GM23338 (cell line): ENCODE measurements at regions not wholly inside any gene's neighbourhood (a gene's known extent, or its start where the extent isn't known, plus 50 kb on each side); places are given as distances from the start of the nearest gene placed in this dataset.

Experiments
- CTCF ChIP-seq, 2 experiments: fragments of 200-600 bp in 1 of 2; sonication (generic) in 1 of 2; conservative IDR thresholded peaks; 2 replicates each; pipeline versions ENCODE4 v1.5.1 to v1.6.1; 2016 to 2017; ENCODE audit warnings: antibody characterized with exemption in 2 of 2, low read depth in 2 of 2, mild to moderate bottlenecking in 2 of 2, moderate library complexity in 1 of 2
- EZH2 ChIP-seq: fragments of 200-600 bp; sonication (generic); IDR thresholded peaks from one replicate; pipeline ENCODE4 v1.8.0; 2017; ENCODE audit warnings: antibody characterized with exemption, mild to moderate bottlenecking, low read depth; ENCODE audit not compliant: unreplicated experiment
- REST ChIP-seq: IDR thresholded peaks from one replicate; pipeline ENCODE4 v1.6.1; 2018; ENCODE audit warnings: antibody characterized with exemption; ENCODE audit not compliant: unreplicated experiment

- TF ChIP-seq CTCF (conservative IDR thresholded peaks at IDR 0.05; ENCODE audit: low read depth in 2 of 2) (no peak), EZH2 (no peak), REST (no peak)
Observed at GRCh38 chr12:83465632-83466031, 778.9 kb downstream of the TMTC2 start.
